ENCODE measurements at regions not wholly inside any gene's neighbourhood (a gene's known extent, or its start where the extent isn't known, plus 50 kb on each side); places are given as distances from the start of the nearest gene placed in this dataset.

GRCh38 chr9:88025411-88026117 is 51.2 kb upstream of the CDK20 start:
- H3K36me3 Mint-ChIP-seq (ENCODE audit: low read depth): no peaks in the 10 kb centered on the region
- H3K4me1 Mint-ChIP-seq: no peaks in the 10 kb centered on the region
- no peak for DNase-seq (ENCODE audit: low read depth, low spot score)

GRCh38 chr9:88024896-88025295 is 50.6 kb upstream of the CDK20 start:
- Mint-ChIP-seq H3K4me3 (no peak overlapping the region), H3K27me3 (ENCODE audit: low read depth) (no peaks in the 10 kb centered on the region), H3K4me1 (no peaks in the 10 kb centered on the region), H3K27ac (ENCODE audit: unreplicated experiment) (no peak overlapping the region), H3K9me3 (no peaks in the 10 kb centered on the region), H3K36me3 (ENCODE audit: low read depth) (no peaks in the 10 kb centered on the region)
- no peak for DNase-seq (ENCODE audit: low read depth, low spot score)
- no peak for TF ChIP-seq CTCF (conservative IDR thresholded peaks at IDR 0.05)

More at GRCh38 chr9:88025411-88026117, 51.2 kb upstream of the CDK20 start:
- H3K4me3 Mint-ChIP-seq: no peak overlapping the region
- no peaks in the 10 kb centered on the region for H3K27me3 Mint-ChIP-seq (ENCODE audit: low read depth)
- TF ChIP-seq CTCF (conservative IDR thresholded peaks at IDR 0.05): no peak
- H3K27ac Mint-ChIP-seq (ENCODE audit: unreplicated experiment): no peak overlapping the region
- H3K9me3 Mint-ChIP-seq: no peaks in the 10 kb centered on the region
